ENCODE measurements at regions not wholly inside any gene's neighbourhood (a gene's known extent, or its start where the extent isn't known, plus 50 kb on each side); places are given as distances from the start of the nearest gene placed in this dataset.
A peak's percentile ranks its signal among the peaks of the same experiment; 100 is the strongest.

DNA sequence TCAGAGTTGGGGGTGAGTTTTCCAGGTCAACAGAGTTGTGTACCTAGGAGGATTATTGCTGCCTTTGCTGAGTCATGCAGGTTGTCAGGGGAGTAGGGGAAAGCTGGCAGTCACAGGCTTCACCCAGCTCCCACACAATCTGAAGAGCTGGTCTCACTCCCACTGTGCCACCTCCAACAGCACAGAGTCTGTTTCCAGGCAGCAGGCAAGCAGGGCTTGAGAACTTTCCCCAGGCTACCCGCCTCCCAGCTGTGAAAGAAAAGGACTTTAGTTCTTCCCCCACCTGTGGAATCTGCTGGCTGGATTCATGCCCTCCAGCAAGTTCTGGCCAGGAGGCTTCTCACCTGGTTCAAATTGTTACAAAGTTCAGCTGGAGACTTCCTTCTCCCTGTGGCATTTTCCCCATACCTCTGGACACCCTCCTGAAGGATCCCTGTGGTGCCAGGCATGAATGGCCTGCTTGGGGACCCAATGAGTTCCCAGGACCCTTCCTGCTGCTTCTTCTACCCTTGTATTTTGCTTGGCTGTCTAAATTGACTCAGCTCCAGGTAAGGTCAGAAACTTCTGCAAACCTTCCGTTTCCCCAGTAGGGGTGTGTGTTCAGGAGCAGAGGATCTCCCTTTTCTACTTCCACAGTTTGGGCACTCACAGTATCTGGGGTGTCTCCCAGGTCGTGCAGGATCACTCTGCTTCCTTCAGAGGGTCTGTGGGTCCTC, 378.1 kb upstream of the MAN1A1 start:
- no peak for TF ChIP-seq TEAD4 (IDR thresholded peaks at IDR 0.05; ENCODE audit: low read depth, low read length)
- TF ChIP-seq BACH1 (IDR thresholded peaks at IDR 0.05; ENCODE audit: low read length) = 0 out of 2 replicates have a peak, but pooled peaks have one; percentile 32
- peak; percentile 12 to 14; a peak in 2 of 4 replicates for TF ChIP-seq RAD21 (IDR thresholded peaks at IDR 0.05 in 1 of 2, conservative IDR thresholded peaks at IDR 0.05 in 1 of 2; ENCODE audit: low read depth in 2 of 2, low read length in 2 of 2)
- TF ChIP-seq, protein P1, sequence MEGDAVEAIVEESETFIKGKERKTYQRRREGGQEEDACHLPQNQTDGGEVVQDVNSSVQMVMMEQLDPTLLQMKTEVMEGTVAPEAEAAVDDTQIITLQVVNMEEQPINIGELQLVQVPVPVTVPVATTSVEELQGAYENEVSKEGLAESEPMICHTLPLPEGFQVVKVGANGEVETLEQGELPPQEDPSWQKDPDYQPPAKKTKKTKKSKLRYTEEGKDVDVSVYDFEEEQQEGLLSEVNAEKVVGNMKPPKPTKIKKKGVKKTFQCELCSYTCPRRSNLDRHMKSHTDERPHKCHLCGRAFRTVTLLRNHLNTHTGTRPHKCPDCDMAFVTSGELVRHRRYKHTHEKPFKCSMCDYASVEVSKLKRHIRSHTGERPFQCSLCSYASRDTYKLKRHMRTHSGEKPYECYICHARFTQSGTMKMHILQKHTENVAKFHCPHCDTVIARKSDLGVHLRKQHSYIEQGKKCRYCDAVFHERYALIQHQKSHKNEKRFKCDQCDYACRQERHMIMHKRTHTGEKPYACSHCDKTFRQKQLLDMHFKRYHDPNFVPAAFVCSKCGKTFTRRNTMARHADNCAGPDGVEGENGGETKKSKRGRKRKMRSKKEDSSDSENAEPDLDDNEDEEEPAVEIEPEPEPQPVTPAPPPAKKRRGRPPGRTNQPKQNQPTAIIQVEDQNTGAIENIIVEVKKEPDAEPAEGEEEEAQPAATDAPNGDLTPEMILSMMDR (IDR thresholded peaks at IDR 0.05; ENCODE audit: control extremely low read depth in 1 of 3, insufficient read depth in 1 of 3, low read depth in 1 of 3, low read length in 3 of 3) = peak in 1 of 3 experiments; percentile 24; a peak in 1 of 4 replicates
- no peak for TF ChIP-seq CBX8 (IDR thresholded peaks at IDR 0.05; ENCODE audit: borderline replicate concordance, low read depth, low read length)
- no peak for TF ChIP-seq KDM1A (IDR thresholded peaks at IDR 0.05; ENCODE audit: borderline replicate concordance, low read length)
- H3K14ac ChIP-seq (ENCODE audit: insufficient read length) = no peak overlapping the region

More for the DNA sequence above, 378.1 kb upstream of the MAN1A1 start:
- Histone ChIP-seq H2BK5ac (ENCODE audit: low read depth, low read length) (no peak overlapping the region), H4K20me1 (replicated peaks in 1 of 2; ENCODE audit: control insufficient read depth in 1 of 2, insufficient read depth in 2 of 2, low read length in 2 of 2) (no peaks in the 10 kb centered on the region), H3K36me3 (ENCODE audit: control insufficient read depth in 2 of 4, insufficient read depth in 4 of 4, low read length in 3 of 4) (no peaks in the 10 kb centered on the region), H2BK20ac (ENCODE audit: low read length) (no peak overlapping the region), H2BK120ac (replicated peaks; ENCODE audit: low read depth, low read length) (no peak overlapping the region), H3K9ac (replicated peaks in 1 of 4; ENCODE audit: extremely low read depth in 1 of 4, low read depth in 3 of 4, low read length in 3 of 4) (no peak overlapping the region), H3K79me2 (ENCODE audit: control insufficient read depth in 1 of 2, insufficient read depth in 2 of 2, low read length in 2 of 2) (no peaks in the 10 kb centered on the region), H3K27ac (ENCODE audit: low read depth, low read length) (no peak overlapping the region), H3K79me1 (ENCODE audit: low read depth, low read length) (no peaks in the 10 kb centered on the region), H3K4ac (replicated peaks; ENCODE audit: insufficient read length, low read depth, low read length) (no peak overlapping the region), H4K91ac (replicated peaks; ENCODE audit: insufficient read length, low read length) (peak overlapping the region; percentile 65), H3K4me1 (replicated peaks in 1 of 4; ENCODE audit: control insufficient read depth in 3 of 4, insufficient read depth in 4 of 4, low read length in 3 of 4) (peaks cover 0 to 7% (median 5%) of the 10 kb centered on the region in 4 experiments; a peak in 5 of 7 replicates), H3K18ac (ENCODE audit: extremely low read depth, low read length) (no peak overlapping the region), H2AFZ (ENCODE audit: low read length) (peak overlapping the region; percentile 49), H3K4me3 (ENCODE audit: extremely low read depth in 1 of 4, insufficient read depth in 2 of 4, low read depth in 3 of 4, low read length in 4 of 4) (no peak overlapping the region), H3K23me2 (ENCODE audit: low read depth, low read length) (no peaks in the 10 kb centered on the region), H2BK15ac (ENCODE audit: low read length) (no peak overlapping the region), H3K4me2 (ENCODE audit: insufficient read depth in 1 of 2, low read depth in 2 of 2, low read length in 2 of 2) (no peak overlapping the region), H4K5ac (ENCODE audit: insufficient read length, low read depth, low read length) (no peak overlapping the region), H2AK5ac (ENCODE audit: low read depth, low read length) (no peak overlapping the region), H3K56ac (replicated peaks; ENCODE audit: insufficient read length, low read depth, low read length) (no peak overlapping the region), H2BK12ac (ENCODE audit: low read depth, low read length) (0 out of 2 replicates have a peak overlapping the region, but pooled peaks have one; percentile 27), H3K27me3 (replicated peaks in 1 of 4; ENCODE audit: control insufficient read depth in 3 of 4, extremely low read depth in 1 of 4, insufficient read depth in 3 of 4, low read length in 3 of 4) (no peaks in the 10 kb centered on the region), H3K23ac (ENCODE audit: insufficient read length) (no peak overlapping the region), H3K9me3 (ENCODE audit: insufficient read depth in 2 of 2, low read depth in 1 of 2, low read length in 1 of 2) (no peaks in the 10 kb centered on the region), H4K8ac (ENCODE audit: extremely low read depth, insufficient read depth, low read length) (no peak overlapping the region; the same call in 1 of the 2 replicates)
- no peak for DNase-seq (ENCODE audit: low read depth in 1 of 2, low spot score in 2 of 2)
- CTCF ChIA-PET (ENCODE audit: partially characterized antibody) = interaction anchor here (0.6 to 3.3 kb wide), 23 partner anchors 7 to 940 kb away, joined by 3 to 13 read pairs (median 4); no protein-coding TSS in a partner anchor
- WGBS, 2 experiments (ENCODE audit: extremely low coverage in 1 of 2, insufficient coverage in 1 of 2, insufficient read length in 1 of 2, insufficient replicate concordance in 2 of 2, low coverage in 1 of 2, low lambda C conversion rate in 2 of 2, missing lambda C conversion rate in 1 of 2) = 72% methylated on average over 3 of the region's 3 CpGs; no CpG with 5 or more reads in 1 of the 2 experiments
- FAIRE-seq = no peak
- POLR2A ChIA-PET (ENCODE audit: partially characterized antibody) = no interaction called here
